ENCODE measurements at regions not wholly inside any gene's neighbourhood (a gene's known extent, or its start where the extent isn't known, plus 50 kb on each side); places are given as distances from the start of the nearest gene placed in this dataset.

GRCh38 chr10:4721999-4722753, 103.8 kb upstream of the AKR1E2 start:
- TF ChIP-seq CTCF (IDR thresholded peaks at IDR 0.05) (no peak), POLR2AphosphoS5 (IDR thresholded peaks at IDR 0.05; ENCODE audit: low read depth, low read length) (no peak)

All from Panc1 (cell line).